ENCODE measurements at regions not wholly inside any gene's neighbourhood (a gene's known extent, or its start where the extent isn't known, plus 50 kb on each side); places are given as distances from the start of the nearest gene placed in this dataset.

GRCh38 chr16:64712026-64712425 is 409.8 kb downstream of the CDH11 start:
- Histone ChIP-seq H3K4me1 (no peaks in the 10 kb centered on the region), H3K36me3 (no peaks in the 10 kb centered on the region), H3K9me3 (no peaks in the 10 kb centered on the region), H3K4me3 (no peak overlapping the region), H3K27ac (no peak overlapping the region), H3K9ac (ENCODE audit: low read depth in 2 of 2, low read length in 2 of 2) (no peak overlapping the region), H3K27me3 (no peaks in the 10 kb centered on the region)
- TF ChIP-seq, protein P1, sequence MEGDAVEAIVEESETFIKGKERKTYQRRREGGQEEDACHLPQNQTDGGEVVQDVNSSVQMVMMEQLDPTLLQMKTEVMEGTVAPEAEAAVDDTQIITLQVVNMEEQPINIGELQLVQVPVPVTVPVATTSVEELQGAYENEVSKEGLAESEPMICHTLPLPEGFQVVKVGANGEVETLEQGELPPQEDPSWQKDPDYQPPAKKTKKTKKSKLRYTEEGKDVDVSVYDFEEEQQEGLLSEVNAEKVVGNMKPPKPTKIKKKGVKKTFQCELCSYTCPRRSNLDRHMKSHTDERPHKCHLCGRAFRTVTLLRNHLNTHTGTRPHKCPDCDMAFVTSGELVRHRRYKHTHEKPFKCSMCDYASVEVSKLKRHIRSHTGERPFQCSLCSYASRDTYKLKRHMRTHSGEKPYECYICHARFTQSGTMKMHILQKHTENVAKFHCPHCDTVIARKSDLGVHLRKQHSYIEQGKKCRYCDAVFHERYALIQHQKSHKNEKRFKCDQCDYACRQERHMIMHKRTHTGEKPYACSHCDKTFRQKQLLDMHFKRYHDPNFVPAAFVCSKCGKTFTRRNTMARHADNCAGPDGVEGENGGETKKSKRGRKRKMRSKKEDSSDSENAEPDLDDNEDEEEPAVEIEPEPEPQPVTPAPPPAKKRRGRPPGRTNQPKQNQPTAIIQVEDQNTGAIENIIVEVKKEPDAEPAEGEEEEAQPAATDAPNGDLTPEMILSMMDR (IDR thresholded peaks at IDR 0.05) = no peak
- intact Hi-C loops (cut with DNase I) = no loop called here
- DNase-seq = no peak

- H3K4me1 ChIP-seq = no peaks in the 10 kb centered on the region
- intact Hi-C loops (cut with DNase I) = no loop called here
Observed at GRCh38 chr16:64711596-64711995, 410.3 kb downstream of the CDH11 start.

DNA sequence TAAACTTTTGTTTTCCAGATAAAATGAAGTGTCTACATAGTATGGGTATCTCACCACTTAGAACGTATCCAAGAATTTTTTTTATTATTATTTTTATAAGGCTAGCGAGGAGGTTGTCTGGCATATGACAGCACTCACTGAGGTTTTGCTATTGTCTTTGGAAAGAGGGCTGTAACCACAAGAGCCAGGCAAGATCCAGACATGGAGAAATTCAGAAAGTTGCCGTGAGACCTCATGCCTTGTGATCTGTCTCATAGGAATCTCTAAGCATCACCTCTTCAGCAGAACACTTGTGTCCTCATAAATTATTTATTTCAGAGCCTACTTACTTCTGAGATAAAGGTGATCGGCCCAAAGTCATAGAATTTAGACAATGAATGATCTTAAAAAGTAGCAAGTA is 410.8 kb downstream of the CDH11 start:
- TF ChIP-seq, protein P1 (IDR thresholded peaks at IDR 0.05) = no peak
- no peak for DNase-seq

More at GRCh38 chr16:64711596-64711995, 410.3 kb downstream of the CDH11 start:
- Histone ChIP-seq H3K4me3 (no peak overlapping the region), H3K9me3 (no peaks in the 10 kb centered on the region), H3K9ac (ENCODE audit: low read depth in 2 of 2, low read length in 2 of 2) (no peak overlapping the region), H3K27me3 (no peaks in the 10 kb centered on the region), H3K27ac (no peak overlapping the region), H3K36me3 (no peaks in the 10 kb centered on the region)
- TF ChIP-seq, protein P1 (IDR thresholded peaks at IDR 0.05) = no peak
- no peak for DNase-seq

DNA sequence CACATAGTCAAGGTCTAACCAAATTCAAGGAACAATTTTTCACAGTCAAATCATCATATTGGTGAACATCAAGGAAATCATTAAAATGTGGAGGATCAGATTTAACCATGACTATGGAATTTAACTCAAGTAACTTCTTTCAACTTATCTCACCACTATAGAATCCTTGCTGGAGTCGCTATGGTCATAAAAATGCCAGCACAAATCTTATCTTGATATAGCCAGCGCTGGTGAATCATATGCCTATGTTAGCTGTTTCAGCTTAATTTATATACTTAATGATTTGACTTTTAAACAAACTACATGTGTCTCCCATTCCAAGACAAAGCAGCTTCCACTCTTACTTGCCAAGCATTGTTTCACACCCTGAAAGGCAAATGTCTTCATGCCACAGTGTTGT is 416.4 kb downstream of the CDH11 start:
- Histone ChIP-seq H3K9me3 (no peaks in the 10 kb centered on the region), H3K27ac (no peak overlapping the region), H3K4me3 (no peak overlapping the region), H3K9ac (ENCODE audit: low read depth in 2 of 2, low read length in 2 of 2) (no peak overlapping the region), H3K4me1 (no peaks in the 10 kb centered on the region), H3K27me3 (no peaks in the 10 kb centered on the region), H3K36me3 (no peaks in the 10 kb centered on the region)
- TF ChIP-seq, protein P1 (IDR thresholded peaks at IDR 0.05) = no peak
- intact Hi-C loops (cut with DNase I) = no loop called here
- DNase-seq = no peak

More for the DNA sequence above, 410.8 kb downstream of the CDH11 start:
- Histone ChIP-seq H3K36me3 (no peaks in the 10 kb centered on the region), H3K9ac (ENCODE audit: low read depth in 2 of 2, low read length in 2 of 2) (no peak overlapping the region), H3K4me1 (no peaks in the 10 kb centered on the region), H3K9me3 (no peaks in the 10 kb centered on the region), H3K27me3 (no peaks in the 10 kb centered on the region), H3K27ac (no peak overlapping the region), H3K4me3 (no peak overlapping the region)
- intact Hi-C loops (cut with DNase I) = no loop called here

GRCh38 chr16:64704386-64704785 is 417.5 kb downstream of the CDH11 start:
- DNase-seq = no peak
- no peaks in the 10 kb centered on the region for H3K36me3 ChIP-seq
- no peak overlapping the region for H3K9ac ChIP-seq (ENCODE audit: low read depth in 2 of 2, low read length in 2 of 2)
- TF ChIP-seq, protein P1 (IDR thresholded peaks at IDR 0.05) = no peak
- H3K27me3 ChIP-seq = no peaks in the 10 kb centered on the region
- no peaks in the 10 kb centered on the region for H3K4me1 ChIP-seq
- H3K4me3 ChIP-seq = no peak overlapping the region
- intact Hi-C loops (cut with DNase I) = no loop called here
- no peak overlapping the region for H3K27ac ChIP-seq
- H3K9me3 ChIP-seq = no peaks in the 10 kb centered on the region

- TF ChIP-seq, protein P1 (IDR thresholded peaks at IDR 0.05) = no peak
- Histone ChIP-seq H3K9me3 (no peaks in the 10 kb centered on the region), H3K4me3 (no peak overlapping the region), H3K36me3 (no peaks in the 10 kb centered on the region), H3K27me3 (no peaks in the 10 kb centered on the region), H3K4me1 (no peaks in the 10 kb centered on the region), H3K9ac (ENCODE audit: low read depth in 2 of 2, low read length in 2 of 2) (no peak overlapping the region), H3K27ac (no peak overlapping the region)
- no peak for DNase-seq
- intact Hi-C loops (cut with DNase I) = no loop called here
Observed at GRCh38 chr16:64702415-64702814, 419.4 kb downstream of the CDH11 start.

Measured in colonic mucosa (tissue), 4 donors.